GM21515 (cell line): ENCODE measurements at regions not wholly inside any gene's neighbourhood (a gene's known extent, or its start where the extent isn't known, plus 50 kb on each side); places are given as distances from the start of the nearest gene placed in this dataset.

Source experiments
- ATAC-seq: cut with Tn5 transposase; IDR thresholded peaks from one replicate; pipeline ENCODE4 v1.9.1; 2021; ENCODE audit not compliant: unreplicated experiment

DNA sequence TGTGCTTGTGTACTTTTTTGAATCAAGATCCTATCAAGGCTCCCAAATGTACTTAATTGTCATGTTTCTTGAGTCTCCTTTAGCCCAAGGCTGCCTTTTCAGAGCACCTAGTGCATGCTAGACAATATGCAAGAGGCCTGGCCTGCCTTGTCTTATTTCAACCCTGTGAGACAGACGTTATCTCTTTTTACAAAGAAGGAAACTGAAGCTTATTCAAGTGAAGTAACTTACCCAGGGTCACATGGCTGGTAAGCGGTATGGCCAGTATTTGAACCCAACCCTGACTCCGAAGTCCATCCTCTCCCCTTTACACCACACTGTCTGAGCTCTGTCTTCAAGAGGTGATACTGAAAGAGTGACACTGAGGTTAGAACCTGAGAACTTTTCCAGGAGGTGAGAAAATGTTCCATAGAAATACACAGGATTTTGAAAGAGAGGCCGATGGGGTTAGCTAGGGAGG, 505.1 kb downstream of the FOXO1 start:
- ATAC-seq: no peak

DNA sequence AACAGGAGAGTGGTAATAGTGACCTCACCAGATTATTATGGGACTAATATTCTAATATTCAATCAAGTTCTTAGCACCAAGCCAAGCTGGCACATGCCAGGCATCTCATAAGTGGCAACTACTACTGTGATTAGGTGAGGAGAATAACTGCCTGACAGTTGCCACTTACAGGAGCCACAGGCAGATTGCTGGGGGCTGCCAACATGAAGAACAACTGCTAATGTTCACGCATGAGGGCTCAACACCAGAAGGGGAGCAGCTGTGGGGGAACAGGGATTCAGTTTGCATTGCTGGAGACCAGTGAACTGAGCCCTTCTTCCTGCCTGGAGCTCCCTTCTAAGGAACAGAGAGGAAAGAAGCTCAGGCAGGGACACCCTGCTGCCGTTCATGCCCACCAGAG, 504.5 kb downstream of the FOXO1 start:
- ATAC-seq: no peak

DNA sequence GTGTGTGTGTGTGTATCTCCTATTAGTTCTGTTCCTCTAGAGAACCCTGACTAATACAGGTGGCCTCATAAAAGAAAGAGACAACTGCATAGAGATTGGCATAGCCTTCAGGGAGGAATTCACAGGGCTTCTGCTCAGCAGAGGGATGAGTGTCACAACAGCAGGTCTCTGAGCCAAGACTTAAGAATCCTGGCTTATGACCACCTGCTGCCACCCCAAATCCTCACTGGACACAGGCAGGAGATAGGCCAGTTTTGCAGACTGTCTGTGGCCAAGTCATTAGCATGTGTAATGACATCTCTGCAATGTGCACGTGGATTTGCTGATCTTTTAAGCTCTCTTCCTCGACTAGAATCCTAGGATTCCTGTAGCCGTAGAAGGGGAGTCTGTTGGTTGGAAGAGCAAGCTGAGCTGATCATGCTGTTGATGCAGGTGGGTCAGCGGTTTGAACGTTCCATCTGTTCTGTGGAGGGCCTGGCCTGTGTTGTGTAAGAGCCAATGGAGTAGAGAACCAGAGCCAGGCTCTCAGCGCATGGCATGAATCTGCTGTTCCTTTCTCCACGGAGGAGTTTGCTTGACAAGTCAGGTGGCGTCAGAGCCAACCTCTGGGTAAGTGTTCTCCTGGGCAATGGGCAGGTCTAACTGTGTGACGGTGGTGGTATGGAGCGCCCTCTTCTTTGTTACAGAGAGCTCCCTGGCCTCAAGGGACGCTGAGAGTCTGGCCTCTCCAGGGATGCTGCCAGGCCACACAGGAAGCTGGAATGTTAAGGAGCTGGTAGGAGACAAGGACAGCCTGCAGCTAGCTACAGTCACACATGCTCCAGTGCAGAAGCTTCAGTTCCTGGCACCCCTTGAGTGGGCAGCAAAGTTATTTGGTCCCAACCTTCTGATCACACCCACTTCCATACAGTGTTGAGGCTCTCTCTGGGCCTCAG, 503.1 kb downstream of the FOXO1 start:
- ATAC-seq: no peak

DNA sequence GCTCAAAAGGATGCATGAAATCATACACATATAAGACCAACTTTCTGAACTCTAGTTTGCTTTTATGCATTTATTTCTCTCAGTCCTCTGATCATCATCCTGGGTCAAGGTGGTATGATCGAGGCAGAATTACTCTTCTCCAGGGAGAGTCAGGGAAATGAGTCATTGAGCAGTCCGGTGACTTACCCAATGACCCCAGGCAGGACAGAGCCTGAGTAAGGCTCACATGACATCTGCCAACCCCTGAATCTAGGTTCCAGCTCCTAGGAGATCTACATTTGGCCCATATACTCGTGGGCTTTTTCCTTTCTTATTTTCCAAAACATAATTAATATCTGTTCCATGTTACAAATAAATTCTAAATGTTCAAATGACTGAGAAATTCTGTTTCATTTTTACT, 502.3 kb downstream of the FOXO1 start:
- ATAC-seq: no peak

DNA sequence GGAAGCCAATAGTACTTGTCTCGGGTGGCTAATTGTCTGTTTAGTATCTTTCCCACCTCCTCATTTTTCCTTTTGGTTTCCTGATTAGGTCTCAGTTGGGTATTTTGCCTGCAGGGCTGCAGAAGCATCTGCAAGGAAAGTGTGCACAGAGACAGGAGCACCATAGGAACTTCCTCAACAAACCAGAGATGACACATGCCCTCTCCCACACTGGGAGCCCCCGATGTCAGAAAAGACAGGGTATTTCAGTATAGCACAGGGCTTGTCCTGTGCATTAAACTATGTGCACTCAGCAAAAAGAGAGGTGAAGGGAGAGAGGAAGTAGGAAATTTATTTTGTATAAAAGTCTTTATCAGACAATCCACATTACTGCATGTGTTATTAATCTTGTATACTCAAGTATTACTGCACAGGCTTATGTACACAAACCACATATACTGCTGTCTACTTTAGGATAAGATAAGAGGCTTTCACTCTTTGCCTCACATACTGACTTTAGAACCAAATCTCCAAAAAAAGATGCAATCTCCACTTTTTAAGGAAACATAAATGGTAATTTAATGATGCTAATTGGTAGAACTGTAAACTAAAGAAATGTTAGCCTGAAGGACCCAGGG, 501.0 kb downstream of the FOXO1 start:
- ATAC-seq: no peak

DNA sequence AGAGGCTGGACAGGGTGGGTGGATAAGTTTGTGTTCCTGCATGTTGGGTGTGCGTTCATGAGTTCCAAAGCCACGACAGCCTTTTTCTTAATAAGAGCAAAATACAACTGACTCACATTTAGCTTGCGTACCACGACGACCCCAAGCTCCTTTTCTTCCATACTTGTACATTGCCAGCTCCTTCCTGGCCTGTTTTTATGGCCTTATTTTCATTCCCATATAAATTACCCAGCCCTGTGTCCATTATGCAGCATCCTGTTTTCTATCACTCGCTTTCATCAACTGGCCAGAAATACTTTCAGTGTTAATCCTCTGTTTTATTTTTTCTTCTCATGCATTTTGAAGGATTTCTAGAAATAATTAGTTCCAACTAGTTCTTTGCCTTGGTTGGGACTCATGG, 499.1 kb downstream of the FOXO1 start:
- ATAC-seq: no peak

DNA sequence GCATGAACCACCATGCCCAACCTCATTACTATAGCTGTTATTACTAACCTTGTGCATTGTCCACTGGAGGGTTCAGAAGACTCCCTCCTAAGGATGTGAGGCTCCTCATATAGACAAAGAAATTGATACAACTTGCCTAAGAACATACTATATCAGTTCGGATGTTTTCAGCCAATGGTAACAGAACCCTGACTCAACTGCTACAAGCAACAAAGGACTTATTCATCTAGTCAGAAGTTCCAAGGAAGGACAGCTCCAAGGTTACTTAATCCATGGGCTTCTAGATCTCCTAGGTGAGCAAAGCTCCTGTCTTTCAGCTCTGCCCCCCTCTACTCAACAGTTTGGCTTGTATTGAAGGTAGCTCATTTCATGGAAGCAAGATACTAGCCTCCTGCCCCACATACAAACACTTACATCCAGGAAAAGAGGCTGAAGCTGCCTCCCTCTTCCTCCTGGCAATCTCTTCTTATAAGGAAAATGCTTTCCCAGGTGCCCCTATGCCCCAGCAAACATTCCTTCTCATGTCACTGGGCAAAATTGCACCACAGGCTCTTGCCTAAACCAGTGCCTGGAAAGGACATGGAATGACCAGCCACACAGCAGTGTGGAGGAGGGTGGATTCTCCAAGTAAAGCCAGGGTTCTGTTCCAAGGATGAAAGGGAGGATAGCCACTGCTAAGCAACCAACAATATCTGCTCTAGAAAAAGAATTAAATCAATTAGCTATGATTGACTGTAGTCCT, 497.8 kb downstream of the FOXO1 start:
- ATAC-seq: no peak

DNA sequence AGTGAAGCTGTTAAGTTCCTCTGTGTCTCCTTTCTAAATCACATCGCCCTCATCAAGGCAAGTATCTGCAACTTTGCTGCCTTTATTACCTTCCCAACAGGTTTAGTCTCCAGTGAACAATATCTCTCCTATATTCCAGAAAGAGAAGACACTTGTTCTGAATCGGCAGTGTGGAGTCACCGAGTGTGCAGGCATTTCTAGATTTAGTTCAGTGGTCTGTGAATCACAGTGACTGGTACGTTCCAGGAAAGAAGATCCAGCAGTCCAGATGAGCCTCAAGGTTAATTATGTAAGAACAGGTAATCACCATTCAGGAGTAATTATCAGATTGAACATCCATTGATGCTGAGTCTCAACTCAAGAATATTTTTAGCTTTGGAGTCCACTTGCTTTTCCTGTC, 497.0 kb downstream of the FOXO1 start:
- no peak for ATAC-seq

DNA sequence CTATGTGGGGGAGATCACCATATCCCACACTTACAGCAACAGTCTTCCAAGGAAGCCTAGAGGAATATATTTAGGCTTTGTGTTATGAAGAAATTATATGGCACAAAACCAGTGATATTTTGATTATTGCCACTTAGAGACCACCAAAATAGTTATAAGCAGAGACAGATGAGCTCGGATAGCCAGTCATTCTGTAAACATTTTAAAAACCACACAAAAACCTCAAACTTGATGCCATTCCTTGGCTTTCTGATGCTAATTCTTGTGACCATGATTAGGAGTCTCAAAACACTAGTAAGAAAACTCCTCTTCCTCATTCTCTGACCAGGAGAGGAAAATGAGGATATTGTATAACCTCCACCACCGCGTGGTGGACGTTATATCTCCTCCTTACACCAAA, 496.4 kb downstream of the FOXO1 start:
- no peak for ATAC-seq

DNA sequence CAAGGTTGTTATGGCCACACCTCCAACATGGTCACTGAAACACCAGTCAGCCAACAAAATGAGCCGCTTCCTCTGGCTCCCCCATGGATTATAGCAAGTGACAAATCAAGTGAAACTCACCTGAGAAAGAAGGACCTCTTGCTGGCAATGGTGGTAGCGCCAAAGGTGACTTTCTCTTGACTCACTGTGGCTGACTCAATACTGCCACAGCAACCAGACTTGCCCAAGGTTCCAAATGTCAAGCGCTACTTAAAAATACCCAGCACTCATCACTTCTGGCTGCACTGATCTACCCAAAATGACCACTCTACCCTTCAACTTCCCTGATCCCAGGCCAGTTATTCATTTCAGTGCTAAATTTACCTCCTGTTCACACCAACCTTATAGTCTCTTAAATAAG, 495.5 kb downstream of the FOXO1 start:
- ATAC-seq: no peak

DNA sequence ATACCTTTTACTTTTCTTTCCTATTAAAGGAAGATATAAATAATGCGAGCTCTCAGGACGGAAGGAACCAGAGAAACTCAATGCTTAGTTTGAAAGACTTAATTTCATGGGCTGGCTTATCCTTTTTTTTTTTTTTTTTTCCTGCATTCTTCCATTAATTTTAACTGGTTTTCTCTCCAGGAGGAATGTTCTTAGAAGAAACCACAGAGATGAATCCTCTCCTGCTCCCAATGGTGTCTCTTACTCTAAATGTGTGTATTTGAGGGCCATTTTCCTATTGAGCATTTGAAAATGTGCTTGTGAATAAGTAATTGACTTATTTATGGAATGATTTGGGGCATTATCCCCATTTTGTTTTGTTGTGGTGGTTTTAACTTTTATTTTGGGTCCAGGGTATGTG, 494.9 kb downstream of the FOXO1 start:
- no peak for ATAC-seq

DNA sequence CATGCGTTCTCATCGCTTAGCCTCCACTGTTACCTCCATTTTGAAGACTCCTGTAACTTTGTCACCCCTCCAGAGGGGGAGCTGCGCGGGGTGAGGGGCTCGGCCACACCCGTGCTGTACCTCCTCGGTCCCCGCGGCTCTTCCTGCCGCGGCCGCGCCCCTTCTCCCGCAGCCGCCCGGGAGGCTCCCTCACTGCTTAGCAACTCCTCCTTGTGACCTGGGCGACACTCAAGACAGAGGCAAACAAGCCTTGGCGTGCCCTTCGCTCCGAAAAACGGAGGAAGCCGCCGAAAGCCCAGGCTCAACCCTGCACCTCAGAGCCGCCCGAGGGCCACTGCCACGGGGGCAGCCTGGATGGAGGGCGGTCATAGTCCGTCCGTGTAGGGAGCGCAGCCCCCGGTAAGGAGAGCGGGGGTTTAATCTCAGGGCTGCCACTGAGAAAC, 494.3 kb downstream of the FOXO1 start:
- ATAC-seq: no peak

DNA sequence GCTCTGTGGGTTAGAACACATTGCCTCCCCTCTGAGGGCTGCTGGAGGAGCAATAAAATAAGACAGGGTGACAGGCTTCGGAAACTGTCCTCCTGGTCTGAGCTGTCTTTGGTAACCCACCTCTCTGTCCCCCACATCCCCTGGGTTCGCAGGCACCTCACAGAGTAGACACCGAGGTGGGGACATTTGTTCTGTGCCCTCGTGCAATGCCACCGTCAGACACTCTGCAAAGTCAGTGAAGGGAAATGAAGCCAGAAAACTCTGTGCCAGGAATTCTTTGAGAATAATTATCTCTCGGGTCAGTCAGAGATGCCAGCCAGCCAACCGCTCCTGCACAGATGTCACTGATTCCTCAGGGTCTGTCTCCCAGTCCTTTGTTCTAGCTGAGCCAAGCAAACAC, 493.6 kb downstream of the FOXO1 start:
- no peak for ATAC-seq

DNA sequence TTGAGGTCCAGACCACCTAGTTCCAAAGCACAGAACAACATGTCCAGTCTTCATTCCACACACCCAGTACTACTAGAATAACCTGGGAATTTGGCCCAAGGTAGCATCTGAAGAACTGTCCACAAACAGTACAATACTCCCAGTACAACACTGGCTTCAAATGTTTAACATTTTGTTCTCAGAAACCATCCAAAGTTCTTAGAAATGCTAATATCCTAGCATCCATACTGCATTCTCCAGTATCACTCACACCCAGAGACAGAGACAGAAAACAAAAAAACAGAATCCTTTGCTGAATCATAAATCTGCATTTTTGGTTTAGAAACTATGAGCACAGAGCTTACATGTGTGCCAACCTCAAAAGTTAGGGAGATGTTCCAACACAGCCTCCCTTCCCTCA, 490.8 kb downstream of the FOXO1 start:
- no peak for ATAC-seq

DNA sequence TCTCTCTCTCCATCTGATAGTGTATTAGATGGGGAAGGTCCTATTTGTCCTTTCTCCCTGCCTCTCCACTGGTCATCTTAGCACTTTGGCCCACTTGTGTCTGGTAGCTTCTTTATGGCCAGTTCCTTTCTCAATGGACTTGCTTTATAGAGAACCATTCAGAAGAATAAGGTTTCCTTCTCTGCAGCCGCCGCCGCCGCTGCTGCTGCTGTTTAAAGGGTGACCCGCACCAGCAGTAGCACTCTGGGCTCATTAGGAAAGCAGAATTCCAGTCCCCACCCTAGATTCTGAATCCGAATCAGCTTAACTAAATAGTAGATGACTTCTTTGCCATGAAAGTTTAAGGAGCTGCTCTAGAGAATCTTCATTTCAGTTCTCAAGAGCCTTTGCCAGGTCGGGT, 490.2 kb downstream of the FOXO1 start:
- no peak for ATAC-seq

DNA sequence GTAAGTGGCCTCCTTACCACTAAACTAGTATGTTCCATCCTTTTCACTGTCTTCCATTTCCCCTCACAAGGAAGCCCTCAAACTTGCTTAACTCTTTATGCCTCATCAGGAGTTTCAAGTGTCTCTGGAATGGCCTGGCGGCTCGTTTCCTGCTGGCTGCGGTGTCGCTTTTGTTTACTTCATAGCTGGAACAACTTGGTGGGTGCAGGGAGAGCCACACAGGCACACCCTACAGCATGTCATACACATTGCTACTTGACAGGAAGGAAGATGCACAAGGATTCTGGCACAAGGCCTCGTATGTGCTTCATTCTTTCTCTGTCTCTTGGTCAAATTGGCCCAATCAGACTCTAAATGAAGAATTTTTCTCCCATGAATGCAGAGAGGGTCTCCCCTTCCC, 488.3 kb downstream of the FOXO1 start:
- no peak for ATAC-seq

DNA sequence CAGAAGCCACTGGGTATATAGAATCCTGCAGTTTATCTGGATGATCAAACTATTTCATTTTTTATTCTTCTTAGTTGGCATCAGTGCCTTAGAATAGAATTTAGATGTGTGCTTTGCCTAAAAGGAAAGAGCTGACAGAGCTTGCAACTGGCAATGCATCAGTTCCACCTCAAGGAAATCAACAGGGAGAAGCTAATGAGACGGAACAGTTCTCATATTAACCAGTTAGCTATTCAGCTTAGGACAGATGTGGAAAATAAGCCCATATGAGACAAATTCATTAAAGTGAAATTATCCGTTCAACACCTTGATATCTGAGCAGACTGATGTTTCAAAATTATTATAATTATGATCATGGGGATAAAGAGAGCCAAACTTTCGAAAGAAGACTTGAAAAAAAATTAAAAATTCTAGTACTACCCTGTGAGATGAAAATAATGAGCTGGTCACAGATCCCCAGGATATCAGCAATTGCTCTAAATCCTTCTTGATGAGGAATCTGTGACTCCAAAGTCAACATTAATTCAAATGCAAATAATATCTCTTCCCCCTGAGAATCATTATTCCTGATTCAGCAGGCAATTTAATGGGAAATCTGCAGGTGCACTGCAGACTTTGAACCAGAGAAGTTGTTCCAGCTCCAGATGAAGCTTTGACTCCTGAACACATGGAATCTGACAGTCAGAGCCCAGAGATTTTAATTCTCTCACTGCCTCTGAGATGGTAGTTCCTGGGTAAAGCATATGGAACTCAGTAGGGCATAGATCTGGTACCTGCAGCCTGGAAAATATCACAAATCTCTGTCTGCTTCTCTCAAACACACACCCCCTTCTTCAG, 486.8 kb downstream of the FOXO1 start:
- no peak for ATAC-seq

DNA sequence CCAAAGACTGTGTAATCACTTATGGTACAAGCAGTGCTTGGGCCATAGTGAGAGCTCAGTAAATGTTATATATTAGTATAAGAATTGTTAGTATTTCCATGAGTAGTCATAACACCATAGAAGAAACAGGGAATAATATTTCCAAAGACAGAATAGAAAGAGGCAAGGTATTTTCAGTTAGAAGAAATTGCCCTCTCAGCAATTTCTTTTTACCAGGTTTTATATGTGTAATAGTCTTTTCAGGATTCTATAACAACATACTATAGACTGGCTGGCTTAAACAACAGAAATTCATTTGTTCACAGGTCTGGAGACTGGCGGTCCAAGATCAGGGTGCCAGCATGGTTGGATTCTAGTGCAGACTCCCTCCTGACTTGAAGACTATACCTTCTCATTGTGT, 485.7 kb downstream of the FOXO1 start:
- ATAC-seq: no peak

DNA sequence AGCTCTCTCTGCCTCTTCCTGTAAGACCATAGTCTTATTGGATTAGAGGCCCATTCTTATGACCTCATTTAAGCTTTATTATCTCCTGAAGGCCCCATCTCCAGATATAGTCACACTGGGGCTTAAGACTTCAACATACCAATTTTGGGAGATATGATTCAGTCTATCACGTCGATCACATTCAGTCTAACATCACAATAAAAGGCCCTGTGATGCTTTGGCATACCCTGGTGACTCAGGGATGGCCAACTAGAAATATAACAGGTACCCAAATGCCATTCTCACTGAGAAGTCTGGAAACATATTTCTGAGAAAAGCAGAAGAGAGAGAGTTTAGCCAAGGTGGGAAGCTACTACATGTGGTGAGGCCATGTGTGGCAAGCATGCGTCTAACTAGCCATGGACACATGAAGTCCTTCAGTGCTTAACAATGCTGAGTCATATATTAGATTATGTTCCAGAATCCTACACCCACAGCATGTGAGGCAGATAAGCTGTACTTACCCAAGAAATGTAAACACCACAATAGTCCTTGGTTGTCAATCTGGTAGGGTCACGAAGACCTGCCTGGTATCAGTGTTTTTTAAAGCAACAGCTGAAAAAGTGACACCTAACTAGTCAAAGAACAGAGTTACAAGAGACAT, 485.1 kb downstream of the FOXO1 start:
- no peak for ATAC-seq

DNA sequence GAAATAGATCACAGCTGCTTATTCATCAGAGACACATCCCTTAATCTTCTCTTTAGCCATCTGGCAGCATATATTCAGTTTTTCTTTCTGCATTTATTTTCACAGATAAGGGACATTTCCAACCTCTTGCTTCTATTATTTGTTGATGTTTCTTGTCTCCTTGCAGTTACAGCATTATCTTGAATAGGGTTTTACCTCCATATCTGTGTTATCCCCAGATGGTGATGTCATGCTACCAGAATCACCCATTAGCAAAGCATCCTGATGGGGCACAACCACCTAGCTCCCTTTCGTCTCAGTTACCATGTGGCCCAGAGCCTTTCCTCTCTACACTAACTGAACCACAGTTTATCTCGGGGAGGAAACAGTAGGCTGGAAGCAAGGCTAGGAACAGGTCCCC, 483.9 kb downstream of the FOXO1 start:
- no peak for ATAC-seq
